Glomerular visceral epithelial cell (primary cell): ENCODE measurements at regions not wholly inside any gene's neighbourhood (a gene's known extent, or its start where the extent isn't known, plus 50 kb on each side); places are given as distances from the start of the nearest gene placed in this dataset.
A peak's percentile ranks its signal among the peaks of the same experiment; 100 is the strongest.

ENCODE experiments used
- DNase-seq: peaks from one replicate; pipeline ENCODE4 v3.0.0-alpha.2; 2016; ENCODE audit errors: extremely low spot score

GRCh38 chr3:120838441-120839091 lies 69.4 kb upstream of the STXBP5L start:
- no peak for DNase-seq

GRCh38 chr3:120839120-120839519 lies 68.9 kb upstream of the STXBP5L start:
- DNase-seq: no peak

- no peak for DNase-seq
Observed at GRCh38 chr3:120841264-120841663, 66.7 kb upstream of the STXBP5L start.

DNA sequence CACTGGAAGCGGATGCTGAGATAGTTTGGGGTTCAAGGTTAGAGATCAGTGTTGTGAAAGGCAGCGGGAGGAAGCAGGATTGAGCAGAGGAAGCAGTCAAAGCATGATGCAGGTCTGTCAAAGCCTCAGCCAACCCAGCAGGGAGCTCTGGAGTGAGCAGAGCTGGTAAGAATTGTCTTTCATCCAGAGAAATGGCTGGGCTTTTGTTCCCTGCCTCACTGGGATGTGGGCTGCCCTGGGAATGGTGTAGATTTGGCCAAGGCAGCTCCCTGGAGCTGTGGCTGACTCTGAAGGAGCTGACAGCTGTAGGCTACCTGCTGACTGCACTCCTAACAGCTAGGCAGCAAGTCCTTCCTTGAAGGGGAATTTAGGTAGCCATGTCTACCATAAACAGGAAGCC lies 61.9 kb upstream of the STXBP5L start:
- DNase-seq: no peak

- no peak for DNase-seq
Observed at GRCh38 chr3:120848503-120848902, 59.5 kb upstream of the STXBP5L start.

DNA sequence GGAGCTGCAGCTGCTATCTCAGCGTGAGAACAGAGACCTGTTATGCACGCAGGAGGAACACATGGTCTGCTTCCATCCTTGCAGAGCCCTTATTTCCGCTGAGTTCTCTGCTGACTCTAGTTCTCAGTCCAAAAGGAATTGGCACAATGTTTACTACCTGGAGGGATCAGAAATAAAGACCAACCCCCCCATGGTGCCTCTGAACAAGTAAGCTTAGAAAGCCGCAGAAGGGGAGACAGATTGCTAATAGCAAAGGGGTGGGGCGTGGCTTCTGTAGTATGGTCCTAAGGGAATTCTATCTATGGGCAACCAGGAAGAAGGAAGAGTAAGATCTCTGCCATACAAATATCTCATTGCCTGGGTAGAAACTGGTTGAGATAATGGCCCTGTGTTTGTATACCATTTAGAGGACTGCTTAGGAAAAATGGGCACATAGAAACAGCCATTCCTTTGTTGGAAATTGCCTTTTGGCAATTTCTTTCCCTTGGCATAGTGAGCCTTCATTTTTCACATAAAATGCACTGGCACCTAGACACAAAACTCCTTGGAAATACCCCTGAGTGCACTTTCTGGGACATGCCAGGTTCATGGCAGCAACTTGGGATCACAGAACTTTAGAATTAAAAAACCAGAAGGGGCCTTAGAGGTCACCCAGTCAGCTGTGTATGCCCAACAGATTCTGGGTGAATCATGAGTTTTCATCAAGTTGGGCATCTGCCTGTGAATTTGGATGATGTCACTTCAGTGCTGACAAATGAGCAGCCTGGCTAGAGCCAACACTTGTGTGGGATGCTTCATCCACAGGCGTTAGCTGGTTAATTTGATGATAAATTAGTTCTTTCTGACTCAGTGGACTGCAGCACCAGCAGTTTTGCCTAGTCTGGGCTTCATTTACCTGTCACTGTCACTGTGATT lies 57.4 kb upstream of the STXBP5L start:
- DNase-seq: no peak

- no peak for DNase-seq
Observed at GRCh38 chr3:120852412-120852811, 55.6 kb upstream of the STXBP5L start.

- no peak for DNase-seq
Observed at GRCh38 chr3:120853416-120853815, 54.6 kb upstream of the STXBP5L start.

DNA sequence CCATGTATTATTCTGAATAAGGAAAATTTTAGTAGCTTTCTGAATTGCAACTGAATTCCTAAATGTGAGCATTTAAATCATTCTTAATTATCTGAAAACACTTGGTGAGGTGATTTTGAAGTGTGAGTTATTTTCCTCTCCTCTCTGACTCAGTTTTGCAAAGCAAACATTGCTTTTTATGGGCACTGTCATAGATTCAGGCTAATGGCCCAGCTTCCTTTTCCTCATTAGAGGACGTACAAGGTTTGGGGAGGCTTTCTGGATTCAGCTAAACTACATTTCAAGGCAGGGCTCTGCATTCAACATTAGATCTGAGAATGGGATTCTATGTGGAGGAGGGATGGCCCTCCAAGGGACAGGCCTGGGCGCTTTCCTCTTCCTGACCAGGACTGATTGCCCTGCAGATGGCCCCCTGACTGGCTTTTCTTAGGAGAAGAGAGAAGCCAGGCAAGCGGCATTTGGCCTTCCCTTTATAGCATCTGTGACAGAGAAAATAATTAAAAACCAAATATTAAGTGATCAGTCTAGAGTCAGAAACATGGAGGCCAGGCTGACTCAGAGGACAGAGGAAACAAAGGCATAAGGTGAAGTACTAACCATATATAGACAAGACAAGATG lies 53.0 kb upstream of the STXBP5L start:
- no peak for DNase-seq

- peak; percentile 17 for DNase-seq
Observed at GRCh38 chr3:120855665-120856437, 52.2 kb upstream of the STXBP5L start.
